K562 (cell line): ENCODE measurements at regions not wholly inside any gene's neighbourhood (a gene's known extent, or its start where the extent isn't known, plus 50 kb on each side); places are given as distances from the start of the nearest gene placed in this dataset.

ENCODE experiments used
- ATAC-seq: fragments of 200-7000 bp; cut with Tn5 transposase; 3 replicates; pipeline ENCODE4 v1.9.1; 2020; ENCODE audit warnings: moderate library complexity
- BruUV-seq: library from RNA; stranded (reverse); fragments of 400-500 nt; replicated peaks from 2 replicates; lab custom pipeline; 2021; lab: Mats Ljungman, UMichigan
- CTCF ChIA-PET: fragments of 300-600 bp; formaldehyde crosslinking; extraction: SDS; loops from one replicate; lab custom pipeline; 2021; ENCODE audit warnings: low intra/inter-chr PET ratio; lab: Yijun Ruan, JAX
- POLR2A ChIA-PET: fragments of 300-600, 350-650 bp; sonication (Branson Sonifier 250); formaldehyde crosslinking; extraction: SDS; loops from one replicate; lab custom pipeline; 2021; ENCODE audit warnings: antibody characterized with exemption, inconsistent platforms; lab: Yijun Ruan, JAX
- DNase-seq, 4 experiments: peaks; one replicate each; pipeline versions ENCODE4 v3.0.0 to v3.0.0-alpha.2; 2011 to 2018; ENCODE audit warnings: low spot score in 3 of 4, mixed read lengths in 3 of 4; ENCODE audit errors: extremely low read depth in 1 of 4
- FAIRE-seq: peaks from 2 replicates; lab custom pipeline; 2011; peaks lifted over from hg19 to GRCh38; lab: Jason Lieb, UNC
- H2AFZ ChIP-seq: 2 replicates; pipeline ENCODE4 v1.6.0; 2011; ENCODE audit warnings: low read depth, low read length, control low read depth, inconsistent platforms
- H3K27ac ChIP-seq: fragments of 200-600 bp; 3 replicates; pipeline ENCODE4 v1.8.0; 2011; ENCODE audit warnings: low read depth, mild to moderate bottlenecking, control low read depth, inconsistent platforms, low read length, moderate library complexity, mixed read lengths; ENCODE audit errors: extremely low read depth
- H3K27me3 ChIP-seq, 2 experiments: fragments of 300-600 bp in 1 of 2; 2 replicates in 1 of 2; 3 replicates in 1 of 2; pipeline versions ENCODE4 v1.6.0 to v1.8.0; 2011; ENCODE audit warnings: inconsistent platforms in 2 of 2, low read length in 2 of 2, mild to moderate bottlenecking in 1 of 2, mixed read lengths in 1 of 2, moderate library complexity in 1 of 2; ENCODE audit not compliant: control insufficient read depth in 2 of 2, insufficient read depth in 2 of 2
- H3K36me3 ChIP-seq: fragments of 300-600 bp; 3 replicates; pipeline ENCODE4 v1.8.0; 2011; ENCODE audit warnings: mild to moderate bottlenecking, low read length, inconsistent platforms; ENCODE audit not compliant: control insufficient read depth, insufficient read depth
- H3K4me1 ChIP-seq, 2 experiments: fragments of 200-600 bp in 1 of 2; replicated peaks in 1 of 2; 2 replicates in 1 of 2; 3 replicates in 1 of 2; pipeline versions ENCODE4 v1.5.1 to v1.8.0; 2011; ENCODE audit warnings: inconsistent platforms in 2 of 2, low read length in 2 of 2, mild to moderate bottlenecking in 1 of 2, mixed read lengths in 1 of 2, moderate library complexity in 1 of 2; ENCODE audit not compliant: control insufficient read depth in 2 of 2, insufficient read depth in 2 of 2
- H3K4me2 ChIP-seq: 2 replicates; pipeline ENCODE4 v1.6.1; 2011; ENCODE audit warnings: low read length, control low read depth, inconsistent platforms, mixed read lengths; ENCODE audit not compliant: insufficient read depth
- H3K4me3 ChIP-seq: fragments of 200-600 bp; sonication (generic), shearing (Covaris generic); 2 replicates; pipeline ENCODE4 v1.5.1; 2016; ENCODE audit warnings: control low read depth, inconsistent platforms
- H3K79me2 ChIP-seq: fragments of 200-600 bp; 3 replicates; pipeline ENCODE4 v1.8.0; 2011; ENCODE audit warnings: low read length, inconsistent platforms; ENCODE audit not compliant: control insufficient read depth, insufficient read depth
- H3K9ac ChIP-seq, 2 experiments: 2 replicates each; pipeline versions ENCODE4 v1.6.0 to v1.6.1; 2011; ENCODE audit warnings: low read depth in 2 of 2, low read length in 2 of 2, control low read depth in 1 of 2, inconsistent platforms in 1 of 2, mild to moderate bottlenecking in 1 of 2, mixed read lengths in 1 of 2; ENCODE audit not compliant: insufficient read depth in 1 of 2
- H3K9me1 ChIP-seq: one replicate; pipeline ENCODE4 v1.6.0; 2011; ENCODE audit warnings: inconsistent platforms, mild to moderate bottlenecking, low read length, moderate library complexity; ENCODE audit not compliant: control insufficient read depth, insufficient read depth
- H3K9me3 ChIP-seq: replicated peaks from 2 replicates; pipeline ENCODE4 v1.5.1; 2011; ENCODE audit warnings: low read depth, low read length, inconsistent platforms; ENCODE audit not compliant: control insufficient read depth, insufficient read depth
- H4K20me1 ChIP-seq: replicated peaks from 2 replicates; pipeline ENCODE4 v1.6.1; 2011; ENCODE audit warnings: low read length, inconsistent platforms, mixed read lengths; ENCODE audit not compliant: control insufficient read depth, insufficient read depth
- E2F8 ChIP-seq: fragments of 450-650 bp; IDR thresholded peaks from 2 replicates; pipeline ENCODE4 v1.7.1; 2018; ENCODE audit warnings: mild to moderate bottlenecking, low read depth; ENCODE audit not compliant: partially characterized antibody
- NKRF ChIP-seq: fragments of 450-650 bp; IDR thresholded peaks from 2 replicates; pipeline ENCODE4 v1.6.1; 2016; ENCODE audit warnings: borderline replicate concordance
- TCF7 ChIP-seq: sonication (generic); IDR thresholded peaks from 2 replicates; pipeline ENCODE4 v1.6.1; 2016; ENCODE audit warnings: antibody characterized with exemption, borderline replicate concordance
- XRCC3 ChIP-seq: fragments of 450-650 bp; IDR thresholded peaks from 2 replicates; pipeline ENCODE4 v1.6.1; 2017; ENCODE audit warnings: mild to moderate bottlenecking, moderate library complexity
- WGBS: fragments of 100-300 bp; shearing (Covaris generic); methylation state at CpG from one replicate; pipeline ENCODE4 v1.1.6; 2016; ENCODE audit warnings: low coverage, mixed read lengths; ENCODE audit not compliant: insufficient coverage; ENCODE audit errors: missing lambda C conversion rate; 5-methylcytosine and 5-hydroxymethylcytosine counted together
- in situ Hi-C: fragments of 300-500 bp; cut with MboI; formaldehyde crosslinking; loops from 4 replicates; pipeline ENCODE4 v1.15.0; 2018; ENCODE audit warnings: inconsistent platforms, mixed read lengths
- intact Hi-C: fragments of 100-400 bp; cut with micrococcal nuclease; formaldehyde crosslinking; loops from 2 replicates; pipeline ENCODE4 v1.14.2; 2022

GRCh38 chr9:118567861-118568260 lies 801.4 kb downstream of the BRINP1 start:
- no peak overlapping the region for H3K9ac ChIP-seq
- no peaks in the 10 kb centered on the region for H3K9me3 ChIP-seq
- no peak overlapping the region for H3K4me2 ChIP-seq
- intact Hi-C loops (no loop called here), in situ Hi-C loops (no loop called here)
- FAIRE-seq = no peak
- no peak overlapping the region for H3K4me3 ChIP-seq
- ChIA-PET POLR2A (no interaction called here), CTCF (no interaction called here)
- no peak for ATAC-seq
- H3K27me3 ChIP-seq = no peaks in the 10 kb centered on the region
- no peak overlapping the region for H3K27ac ChIP-seq
- no peak overlapping the region for H2AFZ ChIP-seq
- H3K36me3 ChIP-seq = no peaks in the 10 kb centered on the region
- DNase-seq = no peak
- no peaks in the 10 kb centered on the region for H3K9me1 ChIP-seq
- 5% methylated on average over 2 of the region's 2 CpGs for WGBS
- H3K79me2 ChIP-seq = no peaks in the 10 kb centered on the region
- H4K20me1 ChIP-seq = no peaks in the 10 kb centered on the region
- TF ChIP-seq E2F8 (no peak), XRCC3 (no peak), TCF7 (no peak), NKRF (no peak)
- TF ChIP-seq, all 486 proteins: peak for 0
- no peaks in the 10 kb centered on the region for H3K4me1 ChIP-seq
- no TSS peak for BruUV-seq
